HG03442 (cell line): ENCODE measurements at regions not wholly inside any gene's neighbourhood (a gene's known extent, or its start where the extent isn't known, plus 50 kb on each side); places are given as distances from the start of the nearest gene placed in this dataset.

Experiments
- ATAC-seq: cut with Tn5 transposase; IDR thresholded peaks from one replicate; pipeline ENCODE4 v1.9.1; 2021; ENCODE audit warnings: mild to moderate bottlenecking, moderate library complexity; ENCODE audit not compliant: unreplicated experiment

- ATAC-seq: no peak
Measured at GRCh38 chr2:226410247-226410835, 389.3 kb downstream of the IRS1 start.

DNA sequence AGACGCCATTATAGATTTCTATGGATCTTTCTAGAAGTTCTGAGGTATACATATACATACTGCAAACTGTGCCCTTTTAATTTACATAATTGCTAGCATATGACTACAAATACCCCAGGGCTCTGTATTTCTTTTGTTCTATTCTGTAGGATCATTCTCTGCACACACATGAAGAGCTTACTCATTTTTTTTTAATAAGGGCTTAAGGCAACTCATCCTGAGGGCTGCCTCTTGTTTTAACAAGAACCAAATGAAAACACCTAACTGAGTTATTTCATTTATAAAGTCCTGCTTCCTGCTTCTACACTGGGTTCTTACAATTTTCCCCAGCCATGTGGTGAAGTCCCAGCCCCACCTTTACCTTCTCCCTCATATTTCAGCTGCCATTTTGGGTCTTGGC, 390.5 kb downstream of the IRS1 start:
- ATAC-seq: no peak

- ATAC-seq: no peak
Measured at GRCh38 chr2:226408141-226408540, 391.5 kb downstream of the IRS1 start.

DNA sequence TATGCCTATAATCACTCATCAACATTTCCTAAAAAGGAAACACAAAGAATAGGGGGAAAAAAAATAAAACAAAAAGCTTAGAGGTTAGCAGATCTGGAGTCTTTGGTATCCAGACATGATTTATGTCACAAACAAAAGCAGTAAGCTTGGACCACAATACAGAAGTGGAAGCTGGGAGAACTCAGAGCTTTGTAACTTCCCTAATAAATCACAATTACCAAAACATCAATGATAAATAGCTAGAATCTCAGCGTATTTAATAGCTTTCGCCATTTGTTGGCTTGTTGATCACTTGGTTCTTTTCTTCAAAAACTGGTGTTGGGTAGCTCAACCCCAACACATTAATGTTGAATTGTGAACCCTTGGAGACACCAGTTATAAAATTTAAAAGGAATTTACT, 392.5 kb downstream of the IRS1 start:
- ATAC-seq: no peak

- ATAC-seq: no peak
Measured at GRCh38 chr2:226405465-226405864, 394.2 kb downstream of the IRS1 start.

DNA sequence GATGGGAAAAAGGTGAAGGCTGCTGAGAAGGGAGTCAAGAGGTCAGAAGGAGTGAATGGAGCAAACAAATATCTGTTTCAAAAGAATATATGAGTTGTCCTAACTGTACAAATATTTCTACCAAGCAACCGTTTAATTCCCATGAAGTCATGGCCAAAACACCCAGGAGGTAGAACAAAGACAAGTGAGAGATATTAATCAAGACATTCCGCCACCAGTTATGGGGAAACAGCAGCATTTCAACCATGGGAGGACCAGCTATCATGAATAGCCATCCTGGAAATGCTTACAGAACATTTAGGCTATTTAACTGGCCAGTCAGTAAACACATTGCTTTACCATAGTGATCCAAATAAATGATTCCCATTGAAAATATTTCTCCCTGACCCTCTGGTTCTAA, 396.3 kb downstream of the IRS1 start:
- no peak for ATAC-seq

DNA sequence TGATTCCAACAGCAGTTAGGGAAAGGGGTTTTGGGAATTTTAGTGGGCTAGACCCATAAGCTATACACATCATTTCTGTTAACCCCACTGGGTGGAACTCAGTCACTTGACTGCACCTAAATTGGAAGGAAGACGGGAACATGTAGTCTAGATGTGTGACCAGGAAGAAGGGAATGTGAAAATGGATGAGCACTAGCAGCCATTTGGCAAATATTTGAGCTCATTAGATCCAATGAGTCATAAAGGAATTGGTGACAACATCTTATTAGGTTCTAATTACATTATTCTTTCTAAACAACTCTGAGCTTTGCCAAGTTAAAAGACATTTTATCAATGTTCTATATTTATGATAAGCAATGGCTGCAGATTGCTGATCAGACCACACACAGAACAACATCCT, 400.6 kb downstream of the IRS1 start:
- no peak for ATAC-seq

GRCh38 chr2:226398580-226398979, 401.0 kb downstream of the IRS1 start:
- no peak for ATAC-seq

- no peak for ATAC-seq
Measured at GRCh38 chr2:226396541-226396940, 403.1 kb downstream of the IRS1 start.

- ATAC-seq: no peak
Measured at GRCh38 chr2:226387499-226387942, 412.1 kb downstream of the IRS1 start.

DNA sequence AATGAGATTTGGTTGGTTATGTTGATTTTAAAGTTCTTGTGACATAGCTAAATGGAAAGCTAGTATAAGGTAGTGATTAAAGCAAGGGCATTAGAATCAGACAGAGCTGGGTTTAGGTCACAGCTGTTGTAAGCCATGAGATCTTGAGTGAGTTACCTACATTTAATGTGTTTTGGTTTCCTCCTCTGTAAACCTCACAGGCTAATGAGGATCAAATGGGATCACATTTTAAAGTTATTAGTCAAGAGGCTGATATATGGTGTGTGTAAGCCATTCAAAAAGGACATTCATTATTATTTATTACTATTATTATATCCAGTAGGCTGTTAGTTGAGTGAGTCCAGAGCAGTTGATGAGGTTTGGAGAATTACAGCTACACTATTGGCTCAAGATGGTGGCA, 416.2 kb downstream of the IRS1 start:
- ATAC-seq: no peak

- ATAC-seq: no peak
Measured at GRCh38 chr2:226380679-226381078, 418.9 kb downstream of the IRS1 start.

- ATAC-seq: no peak
Measured at GRCh38 chr2:226378753-226379705, 420.6 kb downstream of the IRS1 start.

DNA sequence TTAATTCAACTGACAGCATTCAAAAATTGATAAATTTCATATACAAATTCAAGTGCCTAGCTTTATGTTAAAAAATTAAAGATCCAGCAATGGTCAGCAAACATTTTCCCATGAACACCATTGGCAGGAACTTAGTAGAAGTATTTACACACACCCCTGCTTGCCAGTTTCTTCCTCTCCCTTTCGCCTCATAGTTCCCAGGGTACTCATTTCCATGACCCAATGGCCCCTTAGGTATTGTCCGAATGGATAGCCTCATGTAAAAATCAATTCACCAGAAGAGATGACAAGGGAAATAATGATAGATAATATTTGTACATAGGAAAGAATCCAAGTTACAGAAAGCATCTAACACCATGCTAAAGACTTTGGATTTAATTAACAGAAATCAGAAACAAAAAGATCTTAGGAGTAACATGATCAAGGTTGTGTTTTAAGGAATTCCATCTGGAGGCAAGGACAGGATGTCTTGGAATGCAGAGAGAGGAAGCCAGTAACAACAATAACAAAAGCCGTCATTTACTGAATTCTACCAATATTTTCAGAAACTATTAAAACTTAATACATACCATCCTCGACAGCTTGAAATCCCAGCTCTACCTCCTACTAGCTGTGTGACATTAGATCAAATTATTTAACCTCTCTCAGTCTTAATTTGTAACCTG, 423.0 kb downstream of the IRS1 start:
- ATAC-seq: no peak

DNA sequence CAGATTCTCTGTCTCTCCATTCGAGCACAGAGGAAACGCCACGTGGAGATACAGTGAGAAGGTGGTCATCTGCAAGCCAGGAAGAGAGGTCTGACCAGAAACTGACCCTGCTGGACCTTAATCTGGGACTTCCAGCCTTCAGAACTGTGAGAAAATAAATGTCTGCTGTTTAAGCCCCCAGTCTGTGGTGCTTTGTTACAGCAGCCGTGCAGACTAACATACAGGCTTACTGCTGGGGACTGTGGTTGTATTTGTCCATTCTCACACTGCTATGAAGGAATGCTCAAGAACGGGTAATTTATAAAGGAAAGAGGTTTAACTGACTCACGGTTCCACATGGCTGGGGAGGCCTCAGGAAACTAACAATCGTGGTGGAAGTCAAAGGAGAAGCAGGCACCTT, 432.7 kb downstream of the IRS1 start:
- no peak for ATAC-seq

- ATAC-seq: no peak
Measured at GRCh38 chr2:226364217-226364616, 435.4 kb downstream of the IRS1 start.

DNA sequence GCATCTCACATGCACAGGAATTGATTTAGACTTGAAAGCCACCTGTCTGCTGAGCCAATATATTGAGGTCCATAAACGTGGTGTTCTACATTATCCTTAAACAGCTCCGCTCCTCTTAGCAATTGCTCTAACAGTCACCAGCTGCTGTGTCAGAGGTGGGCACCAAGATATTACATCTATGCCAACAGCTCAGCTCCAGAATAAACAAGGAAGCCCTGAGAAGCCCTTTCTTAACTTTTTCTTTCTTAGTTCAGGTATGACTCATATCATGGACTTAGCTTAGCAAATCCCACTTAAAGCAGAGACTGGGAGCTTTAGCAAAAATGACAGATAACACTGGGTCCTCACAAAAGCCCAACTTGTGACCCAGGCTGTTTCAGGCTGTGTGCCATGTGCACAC, 436.6 kb downstream of the IRS1 start:
- ATAC-seq: no peak

DNA sequence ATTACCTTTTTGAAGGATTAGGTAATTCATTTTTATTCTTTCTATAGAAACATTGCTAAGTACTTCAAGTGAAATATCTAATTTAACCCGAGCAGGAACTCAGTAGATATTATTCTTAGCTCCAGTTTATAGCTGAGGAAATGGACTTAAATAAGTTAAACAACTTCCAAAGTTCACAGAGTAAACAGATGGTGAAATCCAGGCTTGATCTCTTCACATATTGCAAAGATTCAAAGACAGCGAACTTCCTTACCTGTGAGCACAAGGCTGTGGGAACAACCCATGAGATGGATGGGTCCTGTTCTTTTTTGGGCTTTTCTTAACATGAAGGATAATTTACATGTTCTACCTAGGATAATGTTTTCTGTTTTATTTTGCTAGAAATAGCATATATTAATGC, 439.0 kb downstream of the IRS1 start:
- ATAC-seq: no peak

DNA sequence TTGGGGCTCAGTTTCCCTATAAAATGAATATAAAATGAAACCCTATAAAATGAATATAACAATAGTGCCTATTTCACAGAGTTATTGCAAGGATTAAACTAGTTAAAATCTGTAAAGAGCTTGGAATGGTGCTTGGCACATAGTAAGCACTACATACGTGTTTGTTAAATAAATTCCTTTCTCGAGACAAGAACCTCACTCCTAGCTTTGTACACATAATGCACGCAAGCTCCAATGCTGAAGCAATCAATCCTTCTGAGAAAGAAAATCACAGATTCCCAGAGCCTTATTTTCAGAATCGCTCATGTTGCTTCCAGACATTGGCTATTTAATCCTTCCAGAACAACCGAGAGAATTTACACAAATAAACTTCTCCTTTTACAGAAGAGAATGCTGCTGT, 440.9 kb downstream of the IRS1 start:
- ATAC-seq: no peak

DNA sequence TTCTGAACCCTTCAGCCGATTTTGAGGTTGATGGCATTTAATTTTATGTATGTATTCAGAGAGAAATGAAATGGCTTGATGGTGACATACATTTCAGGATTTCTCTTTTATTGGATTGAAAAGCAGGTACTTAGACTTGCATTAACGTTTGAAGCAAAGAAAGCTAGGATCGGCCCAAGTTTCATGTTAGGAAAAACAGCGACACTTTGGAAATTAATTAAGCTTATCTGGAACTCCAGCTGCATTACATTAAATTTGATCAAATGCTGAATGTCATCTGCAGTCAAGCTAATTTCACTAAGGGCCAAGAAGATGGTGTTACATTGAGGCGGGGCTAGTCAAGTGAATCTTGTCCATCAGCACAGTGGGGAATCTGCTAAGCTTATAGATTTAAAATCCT, 441.8 kb downstream of the IRS1 start:
- no peak for ATAC-seq

DNA sequence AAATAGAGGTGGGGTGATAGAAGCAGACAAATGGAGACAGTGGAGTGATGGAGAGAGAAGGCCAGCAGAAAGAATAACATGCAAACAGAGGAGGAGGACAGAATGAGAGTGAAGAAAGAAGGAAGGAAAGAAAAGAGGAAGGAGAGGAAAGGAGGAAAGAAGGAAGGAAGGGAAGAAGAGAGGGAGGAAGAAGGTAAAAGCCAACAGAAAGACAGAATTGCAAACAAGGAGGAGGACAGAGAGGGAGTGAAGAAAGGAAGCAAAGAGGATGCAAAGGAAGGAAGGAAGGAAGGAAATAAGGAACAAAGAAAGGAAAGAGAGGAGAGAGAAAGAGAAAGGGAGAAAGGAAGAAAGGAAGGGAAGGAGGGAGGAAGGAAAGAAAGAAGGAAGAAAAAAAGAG, 444.0 kb downstream of the IRS1 start:
- ATAC-seq: no peak

GRCh38 chr2:226354434-226354833, 445.2 kb downstream of the IRS1 start:
- ATAC-seq: no peak
